ENCODE measurements at regions not wholly inside any gene's neighbourhood (a gene's known extent, or its start where the extent isn't known, plus 50 kb on each side); places are given as distances from the start of the nearest gene placed in this dataset.

GRCh38 chr13:106210324-106210723 lies 325.1 kb downstream of the EFNB2 start:
- no peak for TF ChIP-seq CTCF (IDR thresholded peaks at IDR 0.05)
- H3K4me3 ChIP-seq: no peak overlapping the region
- H3K9me3 ChIP-seq: no peaks in the 10 kb centered on the region
- no peak overlapping the region for H3K27ac ChIP-seq
- DNase-seq: no peak
- H3K27me3 ChIP-seq: no peaks in the 10 kb centered on the region
- intact Hi-C loops (cut with DNase I; ENCODE audit: low total_unique reads): no loop called here
- H3K4me1 ChIP-seq: no peaks in the 10 kb centered on the region
- no peaks in the 10 kb centered on the region for H3K36me3 ChIP-seq

- Histone ChIP-seq H3K4me1 (no peaks in the 10 kb centered on the region), H3K36me3 (no peaks in the 10 kb centered on the region), H3K4me3 (no peak overlapping the region), H3K27me3 (no peaks in the 10 kb centered on the region), H3K9me3 (no peaks in the 10 kb centered on the region), H3K27ac (no peak overlapping the region)
- no peak for TF ChIP-seq CTCF (IDR thresholded peaks at IDR 0.05)
- no peak for DNase-seq
- intact Hi-C loops (cut with DNase I; ENCODE audit: low total_unique reads): no loop called here
These were observed 329.6 kb downstream of the EFNB2 start for GRCh38 chr13:106205871-106206270.

GRCh38 chr13:106197496-106197895 lies 338.0 kb downstream of the EFNB2 start:
- H3K4me3 ChIP-seq: no peak overlapping the region
- H3K27me3 ChIP-seq: no peaks in the 10 kb centered on the region
- H3K4me1 ChIP-seq: no peaks in the 10 kb centered on the region
- DNase-seq: no peak
- H3K27ac ChIP-seq: no peak overlapping the region
- H3K9me3 ChIP-seq: no peaks in the 10 kb centered on the region
- intact Hi-C loops (cut with DNase I; ENCODE audit: low total_unique reads): no loop called here
- no peaks in the 10 kb centered on the region for H3K36me3 ChIP-seq
- TF ChIP-seq CTCF (IDR thresholded peaks at IDR 0.05): no peak

- no peak for TF ChIP-seq CTCF (IDR thresholded peaks at IDR 0.05)
- no peaks in the 10 kb centered on the region for H3K27me3 ChIP-seq
- H3K36me3 ChIP-seq: no peaks in the 10 kb centered on the region
- intact Hi-C loops (cut with DNase I; ENCODE audit: low total_unique reads): no loop called here
- H3K4me1 ChIP-seq: no peaks in the 10 kb centered on the region
- no peak overlapping the region for H3K4me3 ChIP-seq
- H3K9me3 ChIP-seq: no peaks in the 10 kb centered on the region
- no peak overlapping the region for H3K27ac ChIP-seq
- no peak for DNase-seq
These were observed 347.9 kb downstream of the EFNB2 start for GRCh38 chr13:106187501-106188095.

- Histone ChIP-seq H3K36me3 (no peaks in the 10 kb centered on the region), H3K4me1 (no peaks in the 10 kb centered on the region), H3K9me3 (no peaks in the 10 kb centered on the region), H3K27ac (no peak overlapping the region), H3K4me3 (no peak overlapping the region), H3K27me3 (no peaks in the 10 kb centered on the region)
- intact Hi-C loops (cut with DNase I; ENCODE audit: low total_unique reads): no loop called here
- no peak for TF ChIP-seq CTCF (IDR thresholded peaks at IDR 0.05)
- no peak for DNase-seq
These were observed 348.4 kb downstream of the EFNB2 start for GRCh38 chr13:106187101-106187500.
